Esophagus squamous epithelium (tissue), 5 donors: ENCODE measurements at regions not wholly inside any gene's neighbourhood (a gene's known extent, or its start where the extent isn't known, plus 50 kb on each side); places are given as distances from the start of the nearest gene placed in this dataset.

Experiments
- DNase-seq: peaks from one replicate; lab custom pipeline; 2025; lab: John Stamatoyannopoulos, UW
- H3K27ac ChIP-seq, 4 donors: fragments of 200-600 bp; sonication (generic); one replicate each; pipeline ENCODE4 v1.5.1; 2016 to 2019; ENCODE audit warnings: mild to moderate bottlenecking in 1 of 4
- H3K27me3 ChIP-seq, 4 donors: fragments of 200-600 bp; sonication (generic); 1 replicate in 3 of 4; 2 replicates in 1 of 4; pipeline versions ENCODE4 v1.5.1 to v1.6.0; 2017 to 2021; ENCODE audit warnings: antibody characterized with exemption in 1 of 4
- H3K36me3 ChIP-seq, 3 donors: fragments of 200-600 bp; sonication (generic); one replicate each; pipeline ENCODE4 v1.5.1; 2016 to 2019
- H3K4me1 ChIP-seq, 3 donors: fragments of 200-600 bp; sonication (generic); one replicate each; pipeline ENCODE4 v1.5.1; 2017 to 2019
- H3K4me3 ChIP-seq, 4 donors: fragments of 200-600 bp; sonication (generic); 1 replicate in 3 of 4; 2 replicates in 1 of 4; pipeline ENCODE4 v1.5.1; 2016 to 2019; ENCODE audit warnings: mild to moderate bottlenecking in 2 of 4, moderate library complexity in 1 of 4
- H3K9me3 ChIP-seq, 3 donors: fragments of 200-600 bp; sonication (generic); one replicate each; pipeline ENCODE4 v1.5.1; 2016 to 2019
- POLR2A ChIP-seq, 4 donors: fragments of 450-650 bp; IDR thresholded peaks; one replicate each; pipeline ENCODE4 v1.6.1; 2017; ENCODE audit warnings: antibody characterized with exemption in 4 of 4, mild to moderate bottlenecking in 4 of 4, moderate library complexity in 3 of 4
- WGBS, 2 donors: methylation state at CpG; one replicate each; pipeline ENCODE4 v1.1.5; 2018; 5-methylcytosine and 5-hydroxymethylcytosine counted together
- intact Hi-C: fragments of 100-400 bp; cut with DNase I; formaldehyde crosslinking; loops from one replicate; pipeline ENCODE4 v1.15.0; 2022
- TF ChIP-seq, protein P1 (sequence below), 6 experiments: fragments of 450-650 bp in 4 of 6; fragments of 200-600 bp in 2 of 6; sonication (generic) in 2 of 6; IDR thresholded peaks; one replicate each; pipeline ENCODE4 v1.5.1; 2016 to 2019; ENCODE audit warnings: antibody characterized with exemption in 6 of 6, mild to moderate bottlenecking in 4 of 6, moderate library complexity in 4 of 6
- donor health status: DM: yes; HTN: yes; CAD: no.

DNA sequence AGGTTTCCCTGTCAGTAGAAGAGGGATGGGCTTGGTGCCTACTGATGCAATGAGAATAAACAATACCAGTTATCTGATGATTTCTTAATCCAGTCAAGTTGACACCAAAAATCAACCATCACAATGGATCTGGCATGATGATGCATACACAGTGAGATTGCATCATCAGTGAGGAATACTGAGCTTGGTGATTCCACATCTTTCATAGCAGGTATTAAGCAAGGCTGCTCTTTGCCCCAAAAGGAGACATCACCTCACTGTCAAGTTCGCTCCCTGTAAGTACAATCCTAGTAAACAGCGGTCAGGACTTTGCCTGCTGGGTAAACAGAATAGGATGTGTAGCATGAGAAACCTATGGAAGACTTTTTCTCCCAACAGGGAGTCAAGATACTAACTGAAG, 282.7 kb upstream of the CDH2 start:
- no peak for DNase-seq
- no peaks in the 10 kb centered on the region for H3K36me3 ChIP-seq
- TF ChIP-seq, protein P1, sequence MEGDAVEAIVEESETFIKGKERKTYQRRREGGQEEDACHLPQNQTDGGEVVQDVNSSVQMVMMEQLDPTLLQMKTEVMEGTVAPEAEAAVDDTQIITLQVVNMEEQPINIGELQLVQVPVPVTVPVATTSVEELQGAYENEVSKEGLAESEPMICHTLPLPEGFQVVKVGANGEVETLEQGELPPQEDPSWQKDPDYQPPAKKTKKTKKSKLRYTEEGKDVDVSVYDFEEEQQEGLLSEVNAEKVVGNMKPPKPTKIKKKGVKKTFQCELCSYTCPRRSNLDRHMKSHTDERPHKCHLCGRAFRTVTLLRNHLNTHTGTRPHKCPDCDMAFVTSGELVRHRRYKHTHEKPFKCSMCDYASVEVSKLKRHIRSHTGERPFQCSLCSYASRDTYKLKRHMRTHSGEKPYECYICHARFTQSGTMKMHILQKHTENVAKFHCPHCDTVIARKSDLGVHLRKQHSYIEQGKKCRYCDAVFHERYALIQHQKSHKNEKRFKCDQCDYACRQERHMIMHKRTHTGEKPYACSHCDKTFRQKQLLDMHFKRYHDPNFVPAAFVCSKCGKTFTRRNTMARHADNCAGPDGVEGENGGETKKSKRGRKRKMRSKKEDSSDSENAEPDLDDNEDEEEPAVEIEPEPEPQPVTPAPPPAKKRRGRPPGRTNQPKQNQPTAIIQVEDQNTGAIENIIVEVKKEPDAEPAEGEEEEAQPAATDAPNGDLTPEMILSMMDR (IDR thresholded peaks at IDR 0.05), result no peak
- no peak for TF ChIP-seq POLR2A (IDR thresholded peaks at IDR 0.05)

DNA sequence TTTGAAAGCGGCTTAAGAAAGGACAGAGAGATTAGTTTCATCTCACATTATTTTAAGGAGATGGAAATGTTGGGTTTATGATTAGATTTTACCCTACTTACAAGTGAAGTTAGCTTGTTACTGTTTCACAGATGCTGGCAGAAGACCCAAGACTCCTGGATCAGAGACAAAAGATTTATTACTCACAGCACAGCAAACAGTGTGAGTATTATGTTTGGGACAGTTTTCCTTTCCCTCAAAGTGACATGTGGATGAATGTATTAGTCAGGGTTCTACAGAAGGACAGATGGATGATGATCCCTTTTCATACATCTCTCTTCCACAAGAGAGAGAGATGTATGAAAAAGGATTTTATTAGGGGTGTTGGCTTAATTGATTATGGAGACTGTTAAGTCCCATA, 281.8 kb upstream of the CDH2 start:
- TF ChIP-seq, protein P1 (IDR thresholded peaks at IDR 0.05), result no peak
- TF ChIP-seq POLR2A (IDR thresholded peaks at IDR 0.05), result no peak
- no peak overlapping the region for H3K4me3 ChIP-seq
- no peak for DNase-seq
- no peaks in the 10 kb centered on the region for H3K27me3 ChIP-seq
- WGBS, 2 donors, result 71 to 83% methylated on average over 1 of the region's 1 CpG
- no peaks in the 10 kb centered on the region for H3K4me1 ChIP-seq
- no peaks in the 10 kb centered on the region for H3K36me3 ChIP-seq
- H3K9me3 ChIP-seq, result no peaks in the 10 kb centered on the region
- intact Hi-C loops, result no loop called here
- H3K27ac ChIP-seq, result no peak overlapping the region

More for the DNA sequence above, 282.7 kb upstream of the CDH2 start:
- H3K27me3 ChIP-seq, result no peaks in the 10 kb centered on the region
- H3K4me1 ChIP-seq, result no peaks in the 10 kb centered on the region
- H3K4me3 ChIP-seq, result no peak overlapping the region
- no peak overlapping the region for H3K27ac ChIP-seq
- no peaks in the 10 kb centered on the region for H3K9me3 ChIP-seq
- intact Hi-C loops, result no loop called here
- WGBS, 2 donors, result 88 to 96% methylated on average over 2 of the region's 2 CpGs

GRCh38 chr18:28457784-28458183, 280.9 kb upstream of the CDH2 start:
- Histone ChIP-seq H3K9me3 (no peaks in the 10 kb centered on the region), H3K27me3 (no peaks in the 10 kb centered on the region), H3K36me3 (no peaks in the 10 kb centered on the region), H3K4me3 (no peak overlapping the region), H3K4me1 (no peaks in the 10 kb centered on the region), H3K27ac (no peak overlapping the region)
- intact Hi-C loops, result no loop called here
- TF ChIP-seq, protein P1 (IDR thresholded peaks at IDR 0.05), result no peak
- no peak for TF ChIP-seq POLR2A (IDR thresholded peaks at IDR 0.05)
- WGBS, 2 donors, result 21 to 57% methylated on average over 2 of the region's 2 CpGs
- DNase-seq, result no peak

DNA sequence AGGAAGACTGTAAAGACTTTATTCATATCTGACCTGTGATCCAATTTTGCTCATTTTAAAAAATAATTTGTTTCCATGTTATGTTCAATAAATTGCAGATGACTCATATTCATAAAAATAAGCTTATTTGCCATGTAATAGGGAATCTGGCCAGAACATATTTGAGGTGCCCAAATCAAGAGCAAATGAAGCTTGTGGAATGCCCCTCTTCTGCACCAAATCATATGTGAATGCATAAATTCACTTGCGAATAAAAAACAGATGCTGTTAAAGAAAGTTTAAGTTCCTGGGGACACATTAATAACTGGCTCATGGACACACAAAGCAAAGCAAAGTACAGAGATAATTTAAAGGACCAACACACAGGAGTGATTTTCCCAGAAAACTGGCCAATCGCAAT, 279.0 kb upstream of the CDH2 start:
- intact Hi-C loops, result no loop called here
- no peak for TF ChIP-seq POLR2A (IDR thresholded peaks at IDR 0.05)
- TF ChIP-seq, protein P1 (IDR thresholded peaks at IDR 0.05), result no peak
- H3K4me3 ChIP-seq, result no peak overlapping the region
- no peaks in the 10 kb centered on the region for H3K9me3 ChIP-seq
- H3K4me1 ChIP-seq, result no peaks in the 10 kb centered on the region
- DNase-seq, result no peak
- H3K27ac ChIP-seq, result no peak overlapping the region
- H3K27me3 ChIP-seq, result no peaks in the 10 kb centered on the region
- WGBS, 2 donors, result 80 to 90% methylated on average over 2 of the region's 2 CpGs
- H3K36me3 ChIP-seq, result no peaks in the 10 kb centered on the region

DNA sequence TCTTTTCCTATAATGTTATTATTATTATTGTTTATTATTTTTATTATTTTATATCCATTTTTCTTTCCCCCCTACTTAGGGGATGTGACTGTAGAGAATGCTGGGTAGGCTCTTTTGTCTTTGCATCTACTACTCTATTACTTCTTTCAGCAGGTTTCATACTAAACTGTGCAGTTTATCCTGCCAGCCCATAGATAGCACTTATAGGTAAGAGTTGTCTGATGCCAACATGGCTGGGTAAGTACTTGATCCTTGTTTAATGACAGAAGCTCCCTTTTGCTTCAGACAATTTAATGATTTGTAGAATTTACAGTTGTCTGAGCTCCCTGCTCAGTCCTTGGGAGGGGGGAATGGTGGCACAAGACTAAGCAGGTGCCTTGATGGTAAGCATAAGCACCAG, 262.9 kb upstream of the CDH2 start:
- no peak for DNase-seq
- Histone ChIP-seq H3K27ac (no peak overlapping the region), H3K36me3 (no peaks in the 10 kb centered on the region), H3K4me1 (no peaks in the 10 kb centered on the region), H3K27me3 (no peaks in the 10 kb centered on the region), H3K4me3 (no peak overlapping the region), H3K9me3 (peaks cover 0 to 12% (median 0%) of the 10 kb centered on the region in 3 donors)
- intact Hi-C loops, result no loop called here
- TF ChIP-seq, protein P1 (IDR thresholded peaks at IDR 0.05), result no peak
- no peak for TF ChIP-seq POLR2A (IDR thresholded peaks at IDR 0.05)
